Thyroid gland (tissue), 4 donors: ENCODE measurements at regions not wholly inside any gene's neighbourhood (a gene's known extent, or its start where the extent isn't known, plus 50 kb on each side); places are given as distances from the start of the nearest gene placed in this dataset.

ENCODE experiments used
- CTCF ChIP-seq, 6 experiments: fragments of 200-600 bp in 3 of 6; fragments of 450-650 bp in 3 of 6; sonication (generic) in 3 of 6; IDR thresholded peaks; one replicate each; pipeline ENCODE4 v1.5.1; 2016 to 2019; ENCODE audit warnings: antibody characterized with exemption in 6 of 6, mild to moderate bottlenecking in 2 of 6, inconsistent platforms in 1 of 6, moderate library complexity in 1 of 6
- POLR2A ChIP-seq, 2 donors: fragments of 450-650 bp; IDR thresholded peaks; one replicate each; pipeline ENCODE4 v1.6.1; 2017; ENCODE audit warnings: antibody characterized with exemption in 2 of 2, mild to moderate bottlenecking in 2 of 2, moderate library complexity in 1 of 2

DNA sequence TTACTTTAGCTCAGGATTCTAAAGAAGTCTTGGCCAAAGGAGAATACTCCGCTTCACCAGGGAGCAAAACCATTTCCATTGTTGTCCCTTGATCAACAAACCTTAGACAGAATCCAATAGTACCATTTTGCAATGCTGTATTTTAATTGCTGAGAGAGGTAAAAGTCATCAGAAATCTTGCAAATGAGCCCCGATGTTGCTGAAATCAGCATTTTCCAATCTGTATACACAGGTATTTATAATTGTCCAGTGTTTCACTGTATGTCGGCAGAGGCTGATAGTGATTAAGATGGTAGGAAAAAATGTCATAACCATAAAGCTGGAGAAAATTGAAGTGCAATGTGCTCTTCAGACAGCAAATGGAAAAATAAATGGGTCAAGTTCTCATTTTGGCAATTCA, 170.0 kb upstream of the ARL4C start:
- TF ChIP-seq POLR2A (IDR thresholded peaks at IDR 0.05) (no peak), CTCF (IDR thresholded peaks at IDR 0.05) (no peak)
